Activated CD4-positive, CD25-positive, alpha-beta regulatory T cell (primary cell): ENCODE measurements at regions not wholly inside any gene's neighbourhood (a gene's known extent, or its start where the extent isn't known, plus 50 kb on each side); places are given as distances from the start of the nearest gene placed in this dataset.
"Not testable (repeated sequence)": the region's sequence is repeated elsewhere in the genome, so short reads cannot be mapped to it uniquely, and the experiment has no call there.

Experiments used
- DNase-seq, 4 experiments: peaks; one replicate each; lab custom pipeline; 2025; lab: John Stamatoyannopoulos, UW

GRCh38 chr22:22977479-22978200 is 90.0 kb downstream of the IGLL5 start:
- no peak for DNase-seq

GRCh38 chr22:22978637-22979036 is 91.0 kb downstream of the IGLL5 start:
- no peak for DNase-seq

GRCh38 chr22:22979121-22979724 is 91.1 kb upstream of the GNAZ start:
- no peak for DNase-seq

GRCh38 chr22:22979954-22980353 is 90.4 kb upstream of the GNAZ start:
- no peak for DNase-seq

GRCh38 chr22:22981670-22982571 is 88.4 kb upstream of the GNAZ start:
- no peak for DNase-seq

- DNase-seq: no peak
Observed at GRCh38 chr22:22982616-22983015, 87.7 kb upstream of the GNAZ start.

- DNase-seq: no peak
Observed at GRCh38 chr22:22983123-22983522, 87.2 kb upstream of the GNAZ start.

- no peak for DNase-seq
Observed at GRCh38 chr22:22983816-22984215, 86.5 kb upstream of the GNAZ start.

GRCh38 chr22:22984967-22985366 is 85.4 kb upstream of the GNAZ start:
- no peak for DNase-seq

GRCh38 chr22:22986008-22986407 is 84.3 kb upstream of the GNAZ start:
- no peak for DNase-seq

GRCh38 chr22:22986640-22987039 is 83.7 kb upstream of the GNAZ start:
- no peak for DNase-seq

- DNase-seq: no peak
Observed at GRCh38 chr22:22988150-22988549, 82.2 kb upstream of the GNAZ start.

GRCh38 chr22:22988785-22989184 is 81.5 kb upstream of the GNAZ start:
- no peak for DNase-seq

- no peak for DNase-seq
Observed at GRCh38 chr22:22989856-22990255, 80.5 kb upstream of the GNAZ start.

GRCh38 chr22:22990711-22991505 is 79.4 kb upstream of the GNAZ start:
- not testable (repeated sequence) for DNase-seq

- DNase-seq: no peak
Observed at GRCh38 chr22:22992474-22992873, 77.8 kb upstream of the GNAZ start.

- no peak for DNase-seq
Observed at GRCh38 chr22:22993184-22993583, 77.1 kb upstream of the GNAZ start.

- DNase-seq: no peak
Observed at GRCh38 chr22:22995166-22995565, 75.2 kb upstream of the GNAZ start.

- no peak for DNase-seq
Observed at GRCh38 chr22:22996511-22997261, 73.6 kb upstream of the GNAZ start.

GRCh38 chr22:22997262-22997898 is 72.9 kb upstream of the GNAZ start:
- no peak for DNase-seq

GRCh38 chr22:22997988-22998387 is 72.3 kb upstream of the GNAZ start:
- no peak for DNase-seq
